Anterior cingulate cortex (tissue), 58 donors: ENCODE measurements at regions not wholly inside any gene's neighbourhood (a gene's known extent, or its start where the extent isn't known, plus 50 kb on each side); places are given as distances from the start of the nearest gene placed in this dataset.
A peak's percentile ranks its signal among the peaks of the same experiment; 100 is the strongest.
"Not testable (repeated sequence)": the region's sequence is repeated elsewhere in the genome, so short reads cannot be mapped to it uniquely, and the experiment has no call there.

Source experiments
- DNase-seq, 58 donors: peaks; one replicate each; lab custom pipeline; 2025; lab: John Stamatoyannopoulos, UW

GRCh38 chr2:54065411-54065810 is 50.0 kb upstream of the ACYP2 start:
- peak in 26 of 58 donors; percentile 7 to 71 (median 35) for DNase-seq

GRCh38 chr2:54063967-54064535 is 51.4 kb upstream of the ACYP2 start:
- peak in 11 of 58 donors; percentile 10 to 46 (median 24) for DNase-seq

- no peak for DNase-seq
These were observed 53.0 kb upstream of the ACYP2 start for GRCh38 chr2:54062401-54062800.

GRCh38 chr2:54061272-54061671 is 54.1 kb upstream of the ACYP2 start:
- no peak for DNase-seq

GRCh38 chr2:54059986-54060385 is 55.4 kb upstream of the ACYP2 start:
- no peak for DNase-seq

- no peak for DNase-seq
These were observed 55.9 kb upstream of the ACYP2 start for GRCh38 chr2:54059504-54059903.

GRCh38 chr2:54058449-54058848 is 57.0 kb upstream of the ACYP2 start:
- DNase-seq, result no peak

- no peak for DNase-seq
These were observed 60.6 kb upstream of the ACYP2 start for GRCh38 chr2:54054774-54055173.

- no peak for DNase-seq
These were observed 61.1 kb upstream of the ACYP2 start for GRCh38 chr2:54054271-54054670.

- no peak for DNase-seq
These were observed 61.6 kb upstream of the ACYP2 start for GRCh38 chr2:54053830-54054229.

- no peak for DNase-seq
These were observed 62.3 kb upstream of the ACYP2 start for GRCh38 chr2:54052825-54053718.

- no peak for DNase-seq
These were observed 65.0 kb upstream of the ACYP2 start for GRCh38 chr2:54050445-54050844.

- DNase-seq, result no peak
These were observed 66.0 kb upstream of the ACYP2 start for GRCh38 chr2:54049365-54049764.

- not testable (repeated sequence) for DNase-seq
These were observed 66.5 kb upstream of the ACYP2 start for GRCh38 chr2:54048896-54049295.

GRCh38 chr2:54048117-54048785 is 67.2 kb upstream of the ACYP2 start:
- no peak for DNase-seq

- no peak for DNase-seq
These were observed 67.8 kb upstream of the ACYP2 start for GRCh38 chr2:54047658-54048057.

GRCh38 chr2:54047091-54047490 is 68.3 kb upstream of the ACYP2 start:
- DNase-seq, result peak in 10 of 58 donors; percentile 11 to 54 (median 17)

GRCh38 chr2:54042897-54043620 is 72.3 kb upstream of the PSME4 start:
- DNase-seq, result peak in 26 of 58 donors; percentile 3 to 58 (median 22)

- no peak for DNase-seq
These were observed 71.5 kb upstream of the PSME4 start for GRCh38 chr2:54042341-54042740.

GRCh38 chr2:54041135-54041534 is 70.3 kb upstream of the PSME4 start:
- DNase-seq, result peak in 5 of 58 donors; percentile 8 to 14 (median 9)

- no peak for DNase-seq
These were observed 69.9 kb upstream of the PSME4 start for GRCh38 chr2:54040685-54041084.
